ENCODE measurements at regions not wholly inside any gene's neighbourhood (a gene's known extent, or its start where the extent isn't known, plus 50 kb on each side); places are given as distances from the start of the nearest gene placed in this dataset.

GRCh38 chr13:90519157-90519556 is 828.3 kb upstream of the MIR17HG start:
- DNase-seq: no peak

- no peak for DNase-seq
These were observed 820.8 kb upstream of the MIR17HG start for GRCh38 chr13:90526711-90527110.

- no peak for DNase-seq
These were observed 815.7 kb upstream of the MIR17HG start for GRCh38 chr13:90531744-90532143.

GRCh38 chr13:90532861-90533492 is 814.5 kb upstream of the MIR17HG start:
- no peak for DNase-seq

- no peak for DNase-seq
These were observed 813.6 kb upstream of the MIR17HG start for GRCh38 chr13:90533866-90534265.

GRCh38 chr13:90534617-90535370 is 812.7 kb upstream of the MIR17HG start:
- DNase-seq: no peak

- DNase-seq: no peak
These were observed 812.1 kb upstream of the MIR17HG start for GRCh38 chr13:90535421-90535820.

- no peak for DNase-seq
These were observed 809.4 kb upstream of the MIR17HG start for GRCh38 chr13:90538063-90538462.

- no peak for DNase-seq
These were observed 806.1 kb upstream of the MIR17HG start for GRCh38 chr13:90541346-90541745.

- DNase-seq: no peak
These were observed 804.5 kb upstream of the MIR17HG start for GRCh38 chr13:90542959-90543505.

- no peak for DNase-seq
These were observed 802.2 kb upstream of the MIR17HG start for GRCh38 chr13:90545070-90545840.

GRCh38 chr13:90547272-90547790 is 800.2 kb upstream of the MIR17HG start:
- DNase-seq: no peak

GRCh38 chr13:90551253-90551652 is 796.2 kb upstream of the MIR17HG start:
- DNase-seq: no peak

GRCh38 chr13:90552702-90553101 is 794.8 kb upstream of the MIR17HG start:
- DNase-seq: no peak

GRCh38 chr13:90553159-90553558 is 794.3 kb upstream of the MIR17HG start:
- DNase-seq: no peak

GRCh38 chr13:90557626-90558025 is 789.9 kb upstream of the MIR17HG start:
- DNase-seq: no peak

- no peak for DNase-seq
These were observed 785.0 kb upstream of the MIR17HG start for GRCh38 chr13:90562443-90562842.

- no peak for DNase-seq
These were observed 783.4 kb upstream of the MIR17HG start for GRCh38 chr13:90564096-90564495.

GRCh38 chr13:90564566-90564965 is 782.9 kb upstream of the MIR17HG start:
- no peak for DNase-seq

GRCh38 chr13:90565985-90566713 is 781.3 kb upstream of the MIR17HG start:
- no peak for DNase-seq

GRCh38 chr13:90568165-90568564 is 779.3 kb upstream of the MIR17HG start:
- no peak for DNase-seq

GRCh38 chr13:90576067-90576466 is 771.4 kb upstream of the MIR17HG start:
- DNase-seq: no peak

- no peak for DNase-seq
These were observed 769.8 kb upstream of the MIR17HG start for GRCh38 chr13:90577726-90578125.

Measured in AML-193 (cell line).